Peyer's patch (tissue), 4 donors: ENCODE measurements at regions not wholly inside any gene's neighbourhood (a gene's known extent, or its start where the extent isn't known, plus 50 kb on each side); places are given as distances from the start of the nearest gene placed in this dataset.

Experiments used
- POLR2A ChIP-seq, 2 donors: fragments of 450-650 bp; IDR thresholded peaks; one replicate each; pipeline ENCODE4 v1.5.1; 2017; ENCODE audit warnings: antibody characterized with exemption in 2 of 2, mild to moderate bottlenecking in 2 of 2, moderate library complexity in 2 of 2
- TF ChIP-seq, protein P1 (sequence below), 6 experiments: fragments of 450-650 bp in 4 of 6; fragments of 200-600 bp in 2 of 6; sonication (generic) in 1 of 6; IDR thresholded peaks; one replicate each; pipeline ENCODE4 v1.5.1; 2017 to 2019; ENCODE audit warnings: antibody characterized with exemption in 6 of 6, mild to moderate bottlenecking in 3 of 6, moderate library complexity in 1 of 6

DNA sequence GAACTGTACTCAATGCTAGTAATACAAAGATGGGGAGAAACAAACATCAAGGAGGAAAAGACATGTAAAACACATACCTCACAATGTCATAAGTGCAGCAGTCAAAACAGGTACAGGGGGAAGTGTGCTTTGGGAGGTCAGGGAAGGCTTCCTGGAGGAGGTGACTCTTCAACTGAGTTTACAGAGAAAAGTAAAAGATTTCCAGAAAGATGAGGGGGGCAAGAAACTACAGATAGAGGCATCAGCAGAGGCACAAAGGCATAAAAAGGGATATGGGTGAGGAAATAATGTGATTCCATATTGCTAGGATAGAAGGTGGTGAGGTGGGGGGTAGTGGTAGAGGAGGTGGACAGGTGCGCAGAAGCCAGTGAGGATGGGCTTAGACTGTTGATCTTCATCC is 95.0 kb downstream of the LSM5 start:
- TF ChIP-seq POLR2A (IDR thresholded peaks at IDR 0.05), result no peak
- TF ChIP-seq, protein P1, sequence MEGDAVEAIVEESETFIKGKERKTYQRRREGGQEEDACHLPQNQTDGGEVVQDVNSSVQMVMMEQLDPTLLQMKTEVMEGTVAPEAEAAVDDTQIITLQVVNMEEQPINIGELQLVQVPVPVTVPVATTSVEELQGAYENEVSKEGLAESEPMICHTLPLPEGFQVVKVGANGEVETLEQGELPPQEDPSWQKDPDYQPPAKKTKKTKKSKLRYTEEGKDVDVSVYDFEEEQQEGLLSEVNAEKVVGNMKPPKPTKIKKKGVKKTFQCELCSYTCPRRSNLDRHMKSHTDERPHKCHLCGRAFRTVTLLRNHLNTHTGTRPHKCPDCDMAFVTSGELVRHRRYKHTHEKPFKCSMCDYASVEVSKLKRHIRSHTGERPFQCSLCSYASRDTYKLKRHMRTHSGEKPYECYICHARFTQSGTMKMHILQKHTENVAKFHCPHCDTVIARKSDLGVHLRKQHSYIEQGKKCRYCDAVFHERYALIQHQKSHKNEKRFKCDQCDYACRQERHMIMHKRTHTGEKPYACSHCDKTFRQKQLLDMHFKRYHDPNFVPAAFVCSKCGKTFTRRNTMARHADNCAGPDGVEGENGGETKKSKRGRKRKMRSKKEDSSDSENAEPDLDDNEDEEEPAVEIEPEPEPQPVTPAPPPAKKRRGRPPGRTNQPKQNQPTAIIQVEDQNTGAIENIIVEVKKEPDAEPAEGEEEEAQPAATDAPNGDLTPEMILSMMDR (IDR thresholded peaks at IDR 0.05), result no peak
